ENCODE measurements at regions not wholly inside any gene's neighbourhood (a gene's known extent, or its start where the extent isn't known, plus 50 kb on each side); places are given as distances from the start of the nearest gene placed in this dataset.

- Histone ChIP-seq H3K27ac (ENCODE audit: low read depth, low read length) (no peak overlapping the region), H3K4me2 (ENCODE audit: low read length) (peak overlapping the region; percentile 45), H3K4me3 (replicated peaks in 1 of 2; ENCODE audit: low read depth in 1 of 2, low read length in 2 of 2) (no peak overlapping the region), H2AFZ (ENCODE audit: low read depth, low read length, poor library complexity, severe bottlenecking) (peak overlapping the region; percentile 52), H4K20me1 (ENCODE audit: insufficient read depth) (no peaks in the 10 kb centered on the region), H3K9ac (ENCODE audit: low read length) (no peak overlapping the region), H3K9me2 (ENCODE audit: insufficient read depth) (no peaks in the 10 kb centered on the region), H3K4me1 (ENCODE audit: control insufficient read depth in 1 of 2, insufficient read depth in 2 of 2, low read length in 2 of 2) (peaks cover 6 to 25% of the 10 kb centered on the region in 2 experiments), H3K9me3 (ENCODE audit: control insufficient read depth in 1 of 2, insufficient read depth in 1 of 2, low read depth in 1 of 2, low read length in 2 of 2) (no peaks in the 10 kb centered on the region), H3K79me2 (ENCODE audit: insufficient read depth, low read length) (no peaks in the 10 kb centered on the region), H3K36me3 (ENCODE audit: control insufficient read depth in 1 of 2, insufficient read depth in 2 of 2, low read length in 2 of 2) (no peaks in the 10 kb centered on the region), H3K27me3 (ENCODE audit: insufficient read depth, low read length) (no peaks in the 10 kb centered on the region)
- ATAC-seq (peak; percentile 73), DNase-seq (ENCODE audit: low read depth, low spot score) (peak; percentile 26)
- no TSS peak for BruUV-seq (replicated peaks)
- intact Hi-C loops (cut with micrococcal nuclease), result no loop called here
- ChIA-PET POLR2A (no interaction called here), RAD21 (ENCODE audit: low non-redundant PET in 1 of 2, low total read pairs in 2 of 2, uncharacterized antibody in 2 of 2, unreplicated experiment in 2 of 2) (no interaction called here), CTCF (no interaction called here)
- TF ChIP-seq EZH2phosphoT487 (IDR thresholded peaks at IDR 0.05; ENCODE audit: borderline replicate concordance) (no peak), SP1 (IDR thresholded peaks at IDR 0.05; ENCODE audit: low read depth) (peak; percentile 22; the same call in 1 of the 2 replicates), JUND (IDR thresholded peaks at IDR 0.05) (peak; percentile 21; the same call in 1 of the 2 replicates), CBX3 (IDR thresholded peaks at IDR 0.05; ENCODE audit: low read depth) (peak; percentile 35; the same call in 1 of the 2 replicates), TCF7L2 (IDR thresholded peaks at IDR 0.05; ENCODE audit: borderline replicate concordance, extremely low read depth, insufficient read depth, insufficient read length) (peak; percentile 64), FOSL1 (IDR thresholded peaks at IDR 0.05; ENCODE audit: low read depth) (peak; percentile 53; the same call in 1 of the 2 replicates), POLR2A (IDR thresholded peaks at IDR 0.05; ENCODE audit: borderline replicate concordance, extremely low read depth, insufficient read depth, insufficient read length) (no peak)
Observed at GRCh38 chr4:100823066-100823992, 305.5 kb upstream of the EMCN start.

- TF ChIP-seq CEBPB (IDR thresholded peaks at IDR 0.05; ENCODE audit: low read depth), result no peak
- no peak for TF ChIP-seq EZH2 (IDR thresholded peaks at IDR 0.05)
- TF ChIP-seq, protein P1, sequence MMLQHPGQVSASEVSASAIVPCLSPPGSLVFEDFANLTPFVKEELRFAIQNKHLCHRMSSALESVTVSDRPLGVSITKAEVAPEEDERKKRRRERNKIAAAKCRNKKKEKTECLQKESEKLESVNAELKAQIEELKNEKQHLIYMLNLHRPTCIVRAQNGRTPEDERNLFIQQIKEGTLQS (IDR thresholded peaks at IDR 0.05), result no peak
- TF ChIP-seq ZFX (IDR thresholded peaks at IDR 0.05), result no peak
- H3K9ac ChIP-seq (ENCODE audit: low read length), result no peak overlapping the region
- no peak for ATAC-seq
- H3K4me3 ChIP-seq (replicated peaks in 1 of 2; ENCODE audit: low read depth in 1 of 2, low read length in 2 of 2), result no peak overlapping the region
- ChIA-PET POLR2A (no interaction called here), CTCF (no interaction called here), RAD21 (ENCODE audit: low non-redundant PET in 1 of 2, low total read pairs in 2 of 2, uncharacterized antibody in 2 of 2, unreplicated experiment in 2 of 2) (no interaction called here)
- no peaks in the 10 kb centered on the region for H3K79me2 ChIP-seq (ENCODE audit: insufficient read depth, low read length)
- H3K4me2 ChIP-seq (ENCODE audit: low read length), result no peak overlapping the region
- no TSS peak for BruUV-seq (replicated peaks)
- H4K20me1 ChIP-seq (ENCODE audit: insufficient read depth), result no peaks in the 10 kb centered on the region
- intact Hi-C loops (cut with micrococcal nuclease), result no loop called here
- H3K9me2 ChIP-seq (ENCODE audit: insufficient read depth), result no peaks in the 10 kb centered on the region
- no peak overlapping the region for H3K27ac ChIP-seq (ENCODE audit: low read depth, low read length)
- H3K9me3 ChIP-seq (ENCODE audit: control insufficient read depth in 1 of 2, insufficient read depth in 1 of 2, low read depth in 1 of 2, low read length in 2 of 2), result no peaks in the 10 kb centered on the region
- H2AFZ ChIP-seq (ENCODE audit: low read depth, low read length, poor library complexity, severe bottlenecking), result no peak overlapping the region
- H3K27me3 ChIP-seq (ENCODE audit: insufficient read depth, low read length), result no peaks in the 10 kb centered on the region
- H3K4me1 ChIP-seq (ENCODE audit: control insufficient read depth in 1 of 2, insufficient read depth in 2 of 2, low read length in 2 of 2), result peaks cover 6 to 29% of the 10 kb centered on the region in 2 experiments
- DNase-seq (ENCODE audit: low read depth, low spot score), result no peak
- H3K36me3 ChIP-seq (ENCODE audit: control insufficient read depth in 1 of 2, insufficient read depth in 2 of 2, low read length in 2 of 2), result no peaks in the 10 kb centered on the region
Observed at GRCh38 chr4:100820249-100820648, 302.4 kb upstream of the EMCN start.
